ENCODE measurements at regions not wholly inside any gene's neighbourhood (a gene's known extent, or its start where the extent isn't known, plus 50 kb on each side); places are given as distances from the start of the nearest gene placed in this dataset.

GRCh38 chr10:58968389-58968755, 208.1 kb upstream of the PHYHIPL start:
- ATAC-seq = no peak
- SMC1A ChIA-PET (ENCODE audit: uncharacterized antibody, unreplicated experiment) = interaction anchor here (0.6 to 9.3 kb wide), 21 partner anchors 8 to 323 kb away, joined by 3 to 123 read pairs (median 7); no protein-coding TSS in a partner anchor

GRCh38 chr10:58969576-58969975, 206.9 kb upstream of the PHYHIPL start:
- Histone ChIP-seq H2AFZ (ENCODE audit: control insufficient read depth, low read depth, low read length) (no peak overlapping the region), H3K4me2 (ENCODE audit: control insufficient read depth, insufficient read depth) (no peak overlapping the region), H4K20me1 (ENCODE audit: control insufficient read depth, insufficient read depth) (no peaks in the 10 kb centered on the region), H3K9ac (ENCODE audit: control insufficient read depth, insufficient read depth, low read length) (no peak overlapping the region), H3K9me3 (replicated peaks; ENCODE audit: control insufficient read depth, insufficient read depth, low read length) (no peaks in the 10 kb centered on the region), H3K79me2 (ENCODE audit: control insufficient read depth, insufficient read depth, low read length) (no peaks in the 10 kb centered on the region), H3K4me1 (ENCODE audit: control insufficient read depth, insufficient read depth, low read length) (no peaks in the 10 kb centered on the region), H3K36me3 (ENCODE audit: control insufficient read depth in 2 of 2, insufficient read depth in 2 of 2, low read length in 1 of 2) (no peaks in the 10 kb centered on the region), H3K27me3 (replicated peaks in 1 of 2; ENCODE audit: control insufficient read depth in 2 of 2, insufficient read depth in 2 of 2, low read length in 1 of 2) (no peaks in the 10 kb centered on the region), H3K27ac (ENCODE audit: control insufficient read depth, insufficient read depth) (no peak overlapping the region), H3K4me3 (no peak overlapping the region)
- CTCF ChIA-PET = interaction anchor here (1.8 to 8.6 kb wide), 3 partner anchors 12 to 40 kb away, joined by 4 to 56 read pairs (median 28); no protein-coding TSS in a partner anchor
- in situ Hi-C loops (cut with MboI) = no loop called here
- 0% methylated on average over 1 of the region's 1 CpG for WGBS (ENCODE audit: insufficient coverage, insufficient replicate concordance, low lambda C conversion rate, missing lambda C conversion rate)
- no peak for ATAC-seq
- RAD21 ChIA-PET (ENCODE audit: unreplicated experiment) = interaction anchor here (0.7 to 2.0 kb wide), 7 partner anchors 13 to 111 kb away, joined by 3 to 10 read pairs (median 3); no protein-coding TSS in a partner anchor
- SMC1A ChIA-PET (ENCODE audit: uncharacterized antibody, unreplicated experiment) = interaction anchor here (0.8 to 9.3 kb wide), 12 partner anchors 10 to 268 kb away, joined by 3 to 123 read pairs (median 11); no protein-coding TSS in a partner anchor
- no TSS peak for BruUV-seq (replicated peaks)
- POLR2A ChIA-PET = interaction anchor here (0.7 to 1.4 kb wide), 2 partner anchors 9 to 21 kb away, joined by 3 to 6 read pairs; no protein-coding TSS in a partner anchor
- TF ChIP-seq, protein P1, sequence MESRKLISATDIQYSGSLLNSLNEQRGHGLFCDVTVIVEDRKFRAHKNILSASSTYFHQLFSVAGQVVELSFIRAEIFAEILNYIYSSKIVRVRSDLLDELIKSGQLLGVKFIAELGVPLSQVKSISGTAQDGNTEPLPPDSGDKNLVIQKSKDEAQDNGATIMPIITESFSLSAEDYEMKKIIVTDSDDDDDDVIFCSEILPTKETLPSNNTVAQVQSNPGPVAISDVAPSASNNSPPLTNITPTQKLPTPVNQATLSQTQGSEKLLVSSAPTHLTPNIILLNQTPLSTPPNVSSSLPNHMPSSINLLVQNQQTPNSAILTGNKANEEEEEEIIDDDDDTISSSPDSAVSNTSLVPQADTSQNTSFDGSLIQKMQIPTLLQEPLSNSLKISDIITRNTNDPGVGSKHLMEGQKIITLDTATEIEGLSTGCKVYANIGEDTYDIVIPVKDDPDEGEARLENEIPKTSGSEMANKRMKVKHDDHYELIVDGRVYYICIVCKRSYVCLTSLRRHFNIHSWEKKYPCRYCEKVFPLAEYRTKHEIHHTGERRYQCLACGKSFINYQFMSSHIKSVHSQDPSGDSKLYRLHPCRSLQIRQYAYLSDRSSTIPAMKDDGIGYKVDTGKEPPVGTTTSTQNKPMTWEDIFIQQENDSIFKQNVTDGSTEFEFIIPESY (IDR thresholded peaks at IDR 0.05) = no peak
- TF ChIP-seq NFIC (IDR thresholded peaks at IDR 0.05; ENCODE audit: low read depth, low read length) = no peak
- TF ChIP-seq KDM1A (IDR thresholded peaks at IDR 0.05; ENCODE audit: borderline replicate concordance) = no peak
- no peak for DNase-seq (ENCODE audit: low read depth, low spot score)
- intact Hi-C loops (cut with micrococcal nuclease; ENCODE audit: unreplicated experiment) = loop anchor here (5.0 to 10.0 kb wide), 2 partner anchors 78 to 935 kb away; partner anchors contain the start of gene CCDC6
- FAIRE-seq = no peak

More at GRCh38 chr10:58968389-58968755, 208.1 kb upstream of the PHYHIPL start:
- FAIRE-seq (no peak), DNase-seq (ENCODE audit: low read depth, low spot score) (no peak)
- Histone ChIP-seq H3K27ac (ENCODE audit: control insufficient read depth, insufficient read depth) (no peak overlapping the region), H3K79me2 (ENCODE audit: control insufficient read depth, insufficient read depth, low read length) (no peaks in the 10 kb centered on the region), H3K9me3 (replicated peaks; ENCODE audit: control insufficient read depth, insufficient read depth, low read length) (no peaks in the 10 kb centered on the region), H3K4me2 (ENCODE audit: control insufficient read depth, insufficient read depth) (no peak overlapping the region), H3K27me3 (replicated peaks in 1 of 2; ENCODE audit: control insufficient read depth in 2 of 2, insufficient read depth in 2 of 2, low read length in 1 of 2) (no peaks in the 10 kb centered on the region), H3K9ac (ENCODE audit: control insufficient read depth, insufficient read depth, low read length) (no peak overlapping the region), H3K4me1 (ENCODE audit: control insufficient read depth, insufficient read depth, low read length) (no peaks in the 10 kb centered on the region), H2AFZ (ENCODE audit: control insufficient read depth, low read depth, low read length) (no peak overlapping the region), H4K20me1 (ENCODE audit: control insufficient read depth, insufficient read depth) (no peaks in the 10 kb centered on the region), H3K36me3 (ENCODE audit: control insufficient read depth in 2 of 2, insufficient read depth in 2 of 2, low read length in 1 of 2) (no peaks in the 10 kb centered on the region), H3K4me3 (no peak overlapping the region)
- in situ Hi-C loops (cut with MboI) = no loop called here
- ChIA-PET POLR2A (interaction anchor here (0.5 to 2.4 kb wide), 8 partner anchors 11 to 243 kb away, joined by 3 to 9 read pairs (median 3); no protein-coding TSS in a partner anchor), CTCF (interaction anchor here (0.7 to 8.6 kb wide), 10 partner anchors 7 to 214 kb away, joined by 3 to 56 read pairs (median 4); no protein-coding TSS in a partner anchor), RAD21 (ENCODE audit: unreplicated experiment) (interaction anchor here (0.9 to 2.3 kb wide), 17 partner anchors 9 to 113 kb away, joined by 3 to 13 read pairs (median 5); no protein-coding TSS in a partner anchor)
- intact Hi-C loops (cut with micrococcal nuclease; ENCODE audit: unreplicated experiment) = loop anchor here (5.0 to 10.0 kb wide), 2 partner anchors 79 to 936 kb away; partner anchors contain the start of gene CCDC6
- 0% methylated on average over 1 of the region's 1 CpG for WGBS (ENCODE audit: insufficient coverage, insufficient replicate concordance, low lambda C conversion rate, missing lambda C conversion rate)
- no TSS peak for BruUV-seq (replicated peaks)
- TF ChIP-seq DPF2 (IDR thresholded peaks at IDR 0.05) (no peak), MEF2B (IDR thresholded peaks at IDR 0.05; ENCODE audit: partially characterized antibody, poor library complexity, severe bottlenecking) (peak; percentile 32)

All from GM12878 (cell line).